Activated naive CD4-positive, alpha-beta T cell treated with anti-CD3 and anti-CD28 coated beads, Interleukin-2, amount 50 U/mL, for 24 hours (primary cell): ENCODE measurements at regions not wholly inside any gene's neighbourhood (a gene's known extent, or its start where the extent isn't known, plus 50 kb on each side); places are given as distances from the start of the nearest gene placed in this dataset.
"Not testable (repeated sequence)": the region's sequence is repeated elsewhere in the genome, so short reads cannot be mapped to it uniquely, and the experiment has no call there.

Source experiments
- H3K27ac Mint-ChIP-seq: one replicate; pipeline ENCODE4 v1.8.0; 2021; ENCODE audit warnings: mild to moderate bottlenecking, mixed read lengths
- H3K27me3 Mint-ChIP-seq: one replicate; pipeline ENCODE4 v1.8.0; 2021; ENCODE audit warnings: mixed read lengths
- H3K36me3 Mint-ChIP-seq: one replicate; pipeline ENCODE4 v1.8.0; 2021; ENCODE audit warnings: mixed read lengths
- H3K4me1 Mint-ChIP-seq: one replicate; pipeline ENCODE4 v1.8.0; 2021; ENCODE audit warnings: mixed read lengths
- H3K4me3 Mint-ChIP-seq: one replicate; pipeline ENCODE4 v1.8.0; 2021; ENCODE audit warnings: mild to moderate bottlenecking, mixed read lengths
- H3K9me3 Mint-ChIP-seq: one replicate; pipeline ENCODE4 v1.8.0; 2021; ENCODE audit warnings: mixed read lengths

- peaks cover 76% of the 10 kb centered on the region for H3K4me1 Mint-ChIP-seq
- no peak overlapping the region for H3K4me3 Mint-ChIP-seq
- H3K36me3 Mint-ChIP-seq: no peaks in the 10 kb centered on the region
- no peaks in the 10 kb centered on the region for H3K27me3 Mint-ChIP-seq
- peak overlapping the region; percentile 51 for H3K27ac Mint-ChIP-seq
- H3K9me3 Mint-ChIP-seq: no peaks in the 10 kb centered on the region
Observed at GRCh38 chr15:31433091-31433490, 106.5 kb downstream of the KLF13 start.

DNA sequence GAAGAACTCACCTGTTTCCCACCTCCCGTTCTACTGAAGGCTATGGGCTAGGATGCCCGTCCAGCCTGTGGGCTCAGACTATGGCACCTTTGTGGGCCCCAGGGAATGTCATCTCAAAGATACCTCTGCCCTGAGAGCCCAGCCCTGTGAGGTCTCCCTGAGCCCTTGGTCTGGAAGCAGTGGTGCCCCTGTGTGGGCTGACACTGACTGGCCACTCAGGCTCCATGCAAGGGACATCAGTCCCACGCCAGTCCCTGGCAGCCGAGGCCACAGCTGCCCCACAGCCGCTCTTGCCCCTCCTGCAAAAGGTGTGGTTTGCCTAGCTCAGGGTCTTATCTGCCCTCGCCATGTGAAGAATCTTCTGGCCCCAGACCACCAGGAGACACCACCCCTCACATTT, 106.9 kb downstream of the KLF13 start:
- H3K9me3 Mint-ChIP-seq: no peaks in the 10 kb centered on the region
- H3K27me3 Mint-ChIP-seq: no peaks in the 10 kb centered on the region
- peak overlapping the region; percentile 97 for H3K27ac Mint-ChIP-seq
- H3K4me1 Mint-ChIP-seq: peaks cover 81% of the 10 kb centered on the region
- H3K36me3 Mint-ChIP-seq: no peaks in the 10 kb centered on the region
- peak overlapping the region; percentile 87 for H3K4me3 Mint-ChIP-seq

- Mint-ChIP-seq H3K36me3 (no peaks in the 10 kb centered on the region), H3K27ac (peak overlapping the region; percentile 97), H3K9me3 (no peaks in the 10 kb centered on the region)
Observed at GRCh38 chr15:31434275-31434587, 107.6 kb downstream of the KLF13 start.

GRCh38 chr15:31434588-31435260, 108.1 kb downstream of the KLF13 start:
- H3K27me3 Mint-ChIP-seq: no peaks in the 10 kb centered on the region
- H3K4me1 Mint-ChIP-seq: peaks cover 87% of the 10 kb centered on the region
- peak overlapping the region; percentile 97 for H3K27ac Mint-ChIP-seq
- no peaks in the 10 kb centered on the region for H3K36me3 Mint-ChIP-seq
- no peaks in the 10 kb centered on the region for H3K9me3 Mint-ChIP-seq
- H3K4me3 Mint-ChIP-seq: peak overlapping the region; percentile 87

More at GRCh38 chr15:31434275-31434587, 107.6 kb downstream of the KLF13 start:
- Mint-ChIP-seq H3K4me3 (peak overlapping the region; percentile 87), H3K27me3 (no peaks in the 10 kb centered on the region), H3K4me1 (peaks cover 83% of the 10 kb centered on the region)

DNA sequence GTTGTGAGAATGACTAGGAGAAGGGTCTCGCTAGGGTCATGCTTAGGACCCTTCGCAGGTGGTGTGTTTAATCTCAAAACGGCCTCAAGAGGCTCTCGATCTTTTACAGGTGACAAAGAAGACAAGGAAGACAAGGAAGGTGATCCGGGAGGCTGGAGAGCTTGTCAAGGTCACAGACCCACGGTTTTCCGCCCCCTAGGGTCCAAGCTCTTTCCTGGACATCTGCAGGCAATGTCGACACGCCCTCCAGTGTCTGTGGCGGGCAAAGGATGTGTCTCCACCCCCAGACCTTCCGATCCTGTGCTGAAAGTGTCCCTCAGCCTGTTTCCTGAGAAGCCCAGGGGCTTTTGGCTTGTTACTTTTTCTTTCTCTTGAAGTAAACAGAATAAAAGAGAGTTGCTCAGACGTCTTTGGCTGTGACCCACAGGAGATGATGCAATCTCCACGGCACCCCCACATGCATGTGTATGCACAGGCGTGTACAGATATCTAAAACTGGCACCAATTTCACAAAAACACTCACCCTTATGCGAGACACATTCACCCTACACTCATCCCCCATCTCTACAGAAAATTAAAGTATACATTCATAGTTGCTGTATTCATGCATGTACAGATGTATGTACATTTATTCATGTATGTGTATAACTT, 108.8 kb downstream of the KLF13 start:
- peak overlapping the region; percentile 87 for H3K4me3 Mint-ChIP-seq

DNA sequence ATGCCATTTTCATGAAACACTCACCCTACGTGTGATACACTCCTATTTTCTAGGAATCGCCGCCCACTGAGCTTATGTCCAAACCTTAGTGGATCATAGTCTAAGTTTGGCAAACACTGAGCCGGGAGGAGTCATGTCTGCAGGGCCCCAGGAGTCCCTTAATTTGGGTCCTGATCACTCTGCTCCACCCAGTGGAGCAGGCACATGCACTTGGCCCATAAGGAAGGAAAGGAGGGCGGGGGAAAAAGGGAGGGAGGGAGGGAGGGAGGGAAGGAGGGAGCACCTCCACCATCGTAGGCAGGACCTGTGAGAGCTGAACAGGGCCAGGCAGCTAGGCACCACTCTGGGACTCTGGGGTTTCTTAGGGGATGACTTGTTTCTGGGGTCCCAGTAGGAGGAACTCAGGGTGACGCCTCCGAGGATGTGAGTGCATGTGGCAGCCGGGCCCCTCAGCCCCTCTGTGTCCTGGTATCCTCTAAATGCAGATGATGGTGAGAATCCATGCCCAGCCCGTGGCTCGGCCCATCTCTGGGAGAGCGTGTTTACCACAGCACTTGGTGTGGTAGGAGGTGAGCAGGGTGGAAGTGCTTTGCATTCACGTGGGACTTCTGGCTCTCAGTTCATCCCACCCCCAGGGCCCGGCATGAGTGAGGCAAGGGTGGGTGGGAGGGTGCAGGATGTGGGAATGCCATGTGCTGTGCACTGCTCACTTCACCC, 109.4 kb downstream of the KLF13 start:
- Mint-ChIP-seq H3K27ac (peak overlapping the region; percentile 97), H3K4me1 (peaks cover 81% of the 10 kb centered on the region), H3K36me3 (no peaks in the 10 kb centered on the region), H3K4me3 (peak overlapping the region; percentile 87), H3K9me3 (no peaks in the 10 kb centered on the region), H3K27me3 (no peaks in the 10 kb centered on the region)

More for the DNA sequence above, 108.8 kb downstream of the KLF13 start:
- H3K27me3 Mint-ChIP-seq: no peaks in the 10 kb centered on the region
- no peaks in the 10 kb centered on the region for H3K9me3 Mint-ChIP-seq
- no peaks in the 10 kb centered on the region for H3K36me3 Mint-ChIP-seq
- peak overlapping the region; percentile 97 for H3K27ac Mint-ChIP-seq
- H3K4me1 Mint-ChIP-seq: peaks cover 82% of the 10 kb centered on the region

DNA sequence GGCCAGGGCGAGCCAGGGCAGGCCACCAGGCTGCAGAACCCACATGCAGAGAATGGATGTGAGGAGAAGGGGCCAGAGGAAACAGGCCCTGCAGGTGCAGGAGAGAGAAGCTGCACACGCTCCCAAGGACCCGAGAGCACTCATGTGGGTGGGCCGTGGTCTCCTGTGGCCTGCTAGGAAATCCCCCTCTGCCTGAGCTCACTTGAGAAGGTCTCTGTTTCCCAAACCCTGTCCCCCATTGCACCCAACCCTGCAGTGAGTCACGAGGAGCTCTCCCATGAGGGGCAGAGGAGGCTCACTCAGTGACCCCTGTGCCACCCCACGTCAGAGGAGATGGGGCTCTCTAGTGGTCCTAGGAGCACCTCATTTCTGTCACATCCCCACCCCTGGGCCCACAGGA, 111.1 kb downstream of the KLF13 start:
- Mint-ChIP-seq H3K36me3 (no peaks in the 10 kb centered on the region), H3K4me1 (peaks cover 80% of the 10 kb centered on the region), H3K4me3 (peak overlapping the region; percentile 51), H3K27ac (peak overlapping the region; percentile 76), H3K27me3 (no peaks in the 10 kb centered on the region), H3K9me3 (no peaks in the 10 kb centered on the region)

DNA sequence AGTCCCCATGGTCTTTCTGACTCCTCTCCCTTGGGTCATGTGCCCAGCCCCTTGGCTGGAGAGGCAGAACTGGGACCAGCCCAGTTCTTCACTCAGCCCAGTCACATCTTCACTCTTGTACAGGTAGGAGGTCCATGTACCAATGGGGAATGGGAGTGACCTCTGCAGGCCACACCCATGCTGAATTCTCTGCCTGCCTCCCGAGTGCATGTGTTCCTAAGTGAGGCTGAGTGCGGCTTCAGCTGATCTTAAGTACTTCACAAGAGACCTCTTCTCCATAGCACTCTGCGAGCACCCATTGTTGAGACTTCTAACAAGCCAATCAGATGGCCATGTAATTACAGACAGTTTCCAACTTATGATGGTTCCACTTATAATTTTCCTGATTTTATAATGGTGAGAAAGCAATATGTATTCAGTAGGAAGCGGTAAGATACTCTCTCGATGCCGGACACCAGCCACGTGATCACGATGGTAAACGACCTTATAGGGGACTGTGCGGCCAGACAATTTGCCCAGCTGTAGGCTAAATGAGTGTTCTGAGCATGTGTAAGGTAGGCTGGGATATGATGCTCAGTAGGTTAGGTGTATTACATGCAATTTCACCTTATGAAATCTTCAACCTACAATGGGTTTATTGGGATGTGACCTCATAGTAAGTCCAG, 112.1 kb downstream of the KLF13 start:
- peaks cover 74% of the 10 kb centered on the region for H3K4me1 Mint-ChIP-seq

GRCh38 chr15:31439328-31439727, 112.7 kb downstream of the KLF13 start:
- Mint-ChIP-seq H3K27ac (peak overlapping the region; percentile 76), H3K4me3 (no peak overlapping the region), H3K27me3 (no peaks in the 10 kb centered on the region), H3K4me1 (peaks cover 72% of the 10 kb centered on the region), H3K9me3 (no peaks in the 10 kb centered on the region), H3K36me3 (no peaks in the 10 kb centered on the region)

More for the DNA sequence above, 112.1 kb downstream of the KLF13 start:
- H3K36me3 Mint-ChIP-seq: no peaks in the 10 kb centered on the region
- no peak overlapping the region for H3K4me3 Mint-ChIP-seq
- no peaks in the 10 kb centered on the region for H3K27me3 Mint-ChIP-seq
- peak overlapping the region; percentile 76 for H3K27ac Mint-ChIP-seq
- no peaks in the 10 kb centered on the region for H3K9me3 Mint-ChIP-seq

GRCh38 chr15:31440216-31440615, 113.6 kb downstream of the KLF13 start:
- not testable (repeated sequence) for H3K27me3 Mint-ChIP-seq, H3K9me3 Mint-ChIP-seq, H3K27ac Mint-ChIP-seq, H3K36me3 Mint-ChIP-seq
- Mint-ChIP-seq H3K4me1 (peaks cover 63% of the 10 kb centered on the region), H3K4me3 (peak overlapping the region; percentile 68)

GRCh38 chr15:31440754-31441311, 114.2 kb downstream of the KLF13 start:
- Mint-ChIP-seq H3K4me1 (peaks cover 57% of the 10 kb centered on the region), H3K27ac (no peak overlapping the region), H3K4me3 (peak overlapping the region; percentile 68)

DNA sequence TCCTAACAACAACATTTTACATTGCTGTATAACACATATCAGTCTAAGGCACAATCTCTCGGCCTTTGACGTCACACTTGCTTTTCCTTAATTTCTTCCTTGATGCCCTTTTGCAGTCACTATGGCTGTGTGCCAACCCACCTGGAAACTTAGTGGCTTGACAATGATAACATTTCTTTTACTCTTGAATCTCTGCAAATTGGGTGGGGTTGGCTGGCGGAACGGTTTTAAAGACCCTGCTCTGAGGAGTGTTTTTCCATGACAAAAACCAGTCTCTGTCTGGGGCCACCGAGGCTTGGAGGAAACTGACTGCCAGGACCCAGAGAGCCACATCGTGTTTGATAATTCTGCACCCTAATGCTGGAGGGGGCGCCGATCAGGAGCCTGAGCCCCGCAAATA, 115.6 kb downstream of the KLF13 start:
- Mint-ChIP-seq H3K9me3 (no peaks in the 10 kb centered on the region), H3K4me1 (peaks cover 43% of the 10 kb centered on the region), H3K4me3 (peak overlapping the region; percentile 64), H3K27ac (peak overlapping the region; percentile 36), H3K36me3 (no peaks in the 10 kb centered on the region), H3K27me3 (no peaks in the 10 kb centered on the region)

More at GRCh38 chr15:31440754-31441311, 114.2 kb downstream of the KLF13 start:
- Mint-ChIP-seq H3K9me3 (no peaks in the 10 kb centered on the region), H3K27me3 (no peaks in the 10 kb centered on the region), H3K36me3 (no peaks in the 10 kb centered on the region)

- no peaks in the 10 kb centered on the region for H3K36me3 Mint-ChIP-seq
- peaks cover 39% of the 10 kb centered on the region for H3K4me1 Mint-ChIP-seq
- H3K4me3 Mint-ChIP-seq: peak overlapping the region; percentile 64
- H3K9me3 Mint-ChIP-seq: no peaks in the 10 kb centered on the region
- no peak overlapping the region for H3K27ac Mint-ChIP-seq
- no peaks in the 10 kb centered on the region for H3K27me3 Mint-ChIP-seq
Observed at GRCh38 chr15:31442699-31443111, 116.1 kb downstream of the KLF13 start.

DNA sequence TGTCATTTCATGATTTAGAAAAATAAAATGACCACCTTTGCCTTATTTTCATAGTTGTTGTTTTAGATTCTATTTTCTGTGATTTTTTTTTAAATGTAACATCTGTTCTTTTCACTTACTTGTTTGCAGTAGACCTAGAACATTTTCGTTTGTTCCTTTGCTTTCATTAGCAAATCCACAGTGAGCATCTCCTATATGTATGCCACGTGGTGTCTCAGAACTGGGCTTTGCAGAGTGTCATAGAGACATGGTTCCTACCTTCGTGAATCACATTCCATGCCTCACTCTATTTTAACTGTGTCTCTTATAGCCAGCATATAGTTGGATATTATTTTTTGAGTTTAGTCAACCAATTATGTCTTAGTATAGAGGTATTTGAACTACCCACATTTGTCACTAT, 118.2 kb downstream of the KLF13 start:
- Mint-ChIP-seq H3K4me1 (peaks cover 32% of the 10 kb centered on the region), H3K4me3 (no peak overlapping the region), H3K36me3 (no peaks in the 10 kb centered on the region), H3K9me3 (no peaks in the 10 kb centered on the region), H3K27me3 (no peaks in the 10 kb centered on the region), H3K27ac (no peak overlapping the region)

DNA sequence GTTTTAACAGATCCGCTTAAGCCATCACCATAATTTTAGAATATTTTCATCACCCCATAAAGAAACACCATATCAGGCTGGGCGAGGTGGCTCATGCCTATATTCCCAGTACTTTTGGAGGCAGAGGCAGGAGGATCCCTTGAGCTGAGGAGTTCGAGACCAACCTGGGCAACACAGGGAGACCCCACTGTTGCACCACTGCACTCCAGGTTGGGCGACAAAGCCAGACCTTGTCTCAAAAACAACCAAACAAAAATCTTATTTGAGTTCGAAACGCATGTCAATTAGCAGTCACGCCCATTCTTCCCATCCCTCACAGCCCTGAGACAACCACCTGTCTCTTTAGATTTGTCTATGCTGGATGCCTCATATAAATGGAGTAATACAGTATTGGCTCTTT, 119.9 kb downstream of the KLF13 start:
- H3K9me3 Mint-ChIP-seq: no peaks in the 10 kb centered on the region
- no peak overlapping the region for H3K4me3 Mint-ChIP-seq
- H3K36me3 Mint-ChIP-seq: no peaks in the 10 kb centered on the region
- H3K27ac Mint-ChIP-seq: no peak overlapping the region
- H3K4me1 Mint-ChIP-seq: peaks cover 28% of the 10 kb centered on the region
- no peaks in the 10 kb centered on the region for H3K27me3 Mint-ChIP-seq
